GM18508 (cell line): ENCODE measurements at regions not wholly inside any gene's neighbourhood (a gene's known extent, or its start where the extent isn't known, plus 50 kb on each side); places are given as distances from the start of the nearest gene placed in this dataset.
"Not testable (repeated sequence)": the region's sequence is repeated elsewhere in the genome, so short reads cannot be mapped to it uniquely, and the experiment has no call there.

Experiments
- ATAC-seq: cut with Tn5 transposase; IDR thresholded peaks from one replicate; pipeline ENCODE4 v1.9.1; 2021; ENCODE audit warnings: moderate number of reproducible peaks; ENCODE audit not compliant: insufficient read depth, unreplicated experiment

DNA sequence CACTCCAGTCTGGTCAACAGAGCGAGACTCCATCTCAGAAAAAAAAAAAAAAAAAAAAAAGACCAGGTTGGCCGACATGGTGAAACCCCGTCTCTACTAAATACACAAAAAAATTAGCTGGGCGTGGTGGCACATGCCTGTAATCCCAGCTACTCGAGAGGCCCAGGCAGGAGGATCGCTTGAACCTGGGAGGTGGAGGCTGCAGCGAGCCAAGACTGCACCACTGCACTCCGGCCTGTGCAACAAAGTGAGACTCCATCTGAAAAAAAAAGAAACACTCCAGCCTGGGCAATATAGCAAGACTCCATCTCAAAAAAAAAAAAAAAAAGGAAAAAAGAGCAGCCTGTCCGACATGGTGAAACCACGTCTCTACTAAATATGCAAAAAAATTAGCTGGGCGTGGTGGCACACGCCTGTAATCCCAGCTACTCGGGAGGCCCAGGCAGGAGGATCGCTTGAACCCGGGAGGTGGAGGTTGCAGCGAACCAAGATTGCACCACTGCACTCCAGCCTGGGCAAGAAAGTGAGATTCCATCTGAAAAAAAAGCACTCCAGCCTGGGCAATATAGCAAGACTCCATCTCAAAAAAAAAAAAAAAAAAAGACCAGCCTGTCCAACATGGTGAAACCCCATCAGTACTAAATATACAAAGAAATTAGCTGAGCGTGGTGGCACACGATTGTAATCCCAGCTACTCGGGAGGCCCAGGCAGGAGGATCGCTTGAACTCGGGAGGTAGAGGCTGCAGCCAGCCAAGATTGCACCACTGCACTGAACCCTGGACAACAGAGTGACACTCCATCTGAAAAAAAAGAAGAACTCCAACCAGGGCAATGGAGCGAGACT, 343.3 kb upstream of the PLGLB2 start:
- not testable (repeated sequence) for ATAC-seq

GRCh38 chr2:87405531-87406216, 342.2 kb upstream of the PLGLB2 start:
- ATAC-seq = not testable (repeated sequence)

DNA sequence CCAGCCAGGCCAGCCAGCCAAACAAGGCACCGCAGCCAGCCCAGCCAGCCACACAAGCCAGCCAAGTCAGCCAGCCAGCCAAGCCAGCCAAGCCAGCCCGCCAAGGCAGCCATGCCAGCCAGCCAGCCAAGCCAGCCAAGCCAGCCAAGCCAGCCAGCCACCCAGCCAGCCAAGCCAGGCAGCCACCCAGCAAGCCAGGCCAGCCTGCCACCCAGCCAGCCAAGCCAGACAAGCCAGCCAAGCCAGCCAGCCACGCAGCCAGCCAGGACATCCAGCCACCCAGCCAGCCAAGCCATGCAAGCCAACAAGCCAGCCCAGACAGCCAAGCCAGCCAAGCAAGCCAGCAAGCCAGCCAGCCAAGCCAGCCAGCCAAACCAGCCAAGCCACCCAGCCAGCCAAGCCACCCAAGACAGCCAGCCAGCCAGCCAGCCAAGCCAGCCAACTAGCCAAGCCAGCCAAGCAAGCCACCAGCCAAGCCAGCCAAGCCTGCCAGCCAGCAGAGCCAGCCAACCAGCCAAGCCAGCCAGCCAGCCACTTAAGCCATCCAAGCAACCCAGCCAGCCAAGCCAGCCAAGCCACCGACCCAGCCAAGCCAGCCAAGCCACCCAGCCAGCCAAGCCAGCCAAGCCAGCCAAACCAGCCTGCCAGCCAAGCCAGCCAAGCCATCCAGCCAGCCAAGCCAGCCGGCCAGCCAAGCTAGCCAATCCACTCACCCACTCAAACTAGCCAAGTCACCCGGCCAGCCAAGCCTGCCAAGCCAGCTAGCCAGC, 341.3 kb upstream of the PLGLB2 start:
- not testable (repeated sequence) for ATAC-seq

DNA sequence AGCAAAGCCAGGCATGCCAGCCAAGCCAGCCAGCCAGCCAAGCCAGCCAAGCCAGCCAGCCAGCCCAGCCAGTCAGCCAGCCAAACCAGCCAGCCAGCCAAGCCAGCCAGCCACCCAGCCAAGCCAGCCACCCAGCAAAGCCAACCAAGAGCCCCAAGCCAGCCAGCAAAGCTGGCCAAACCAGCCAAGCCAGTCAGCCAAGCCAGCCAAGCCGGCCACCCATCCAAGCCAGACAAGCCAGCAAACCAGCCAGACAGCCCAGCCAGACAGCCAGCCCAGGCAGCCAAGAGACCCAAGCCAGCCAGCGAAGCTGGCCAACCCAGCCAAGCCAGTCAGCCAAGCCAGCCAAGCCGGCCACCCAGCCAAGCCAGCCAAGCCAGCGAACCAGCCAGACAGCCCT, 338.3 kb upstream of the PLGLB2 start:
- not testable (repeated sequence) for ATAC-seq

GRCh38 chr2:87410371-87410770, 337.5 kb upstream of the PLGLB2 start:
- not testable (repeated sequence) for ATAC-seq

DNA sequence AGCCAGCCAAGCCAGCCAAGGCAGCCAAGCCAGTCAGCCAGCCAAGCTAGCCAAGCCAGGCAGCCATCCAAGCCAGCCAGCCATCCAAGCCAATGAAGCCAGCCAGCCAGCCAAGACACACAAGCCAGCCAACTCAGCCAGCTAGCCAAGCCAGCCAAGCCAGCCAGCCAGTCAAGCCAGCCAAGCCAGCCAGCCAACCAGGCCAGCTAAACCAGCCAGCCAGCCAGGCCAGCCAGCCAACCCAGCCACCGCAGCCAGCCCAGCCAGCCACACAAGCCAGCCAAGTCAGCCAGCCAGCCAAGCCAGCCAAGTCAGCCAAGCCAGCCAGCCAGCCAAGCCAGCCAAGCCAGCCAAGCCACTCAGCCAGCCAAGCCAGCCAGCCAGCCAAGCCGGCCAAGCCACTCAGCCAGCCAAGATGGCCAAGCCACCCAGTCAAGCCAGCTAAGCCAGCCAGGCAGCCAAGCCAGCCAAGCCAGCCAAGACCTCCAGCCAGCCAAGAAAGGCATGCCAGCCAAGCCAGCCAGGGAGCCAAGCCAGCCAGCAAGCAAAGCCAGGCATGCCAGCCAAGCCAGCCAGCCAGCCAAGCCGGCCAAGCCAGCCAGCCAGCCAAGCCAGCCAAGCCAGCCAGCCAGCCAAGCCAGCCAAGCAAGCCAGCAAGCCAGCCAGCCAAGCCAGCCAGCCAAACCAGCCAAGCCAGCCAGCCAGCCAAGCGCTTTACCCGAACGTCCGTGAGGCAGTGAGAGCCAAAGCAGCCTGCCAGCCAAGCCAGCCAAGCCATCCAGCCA, 335.7 kb upstream of the PLGLB2 start:
- ATAC-seq = not testable (repeated sequence)

DNA sequence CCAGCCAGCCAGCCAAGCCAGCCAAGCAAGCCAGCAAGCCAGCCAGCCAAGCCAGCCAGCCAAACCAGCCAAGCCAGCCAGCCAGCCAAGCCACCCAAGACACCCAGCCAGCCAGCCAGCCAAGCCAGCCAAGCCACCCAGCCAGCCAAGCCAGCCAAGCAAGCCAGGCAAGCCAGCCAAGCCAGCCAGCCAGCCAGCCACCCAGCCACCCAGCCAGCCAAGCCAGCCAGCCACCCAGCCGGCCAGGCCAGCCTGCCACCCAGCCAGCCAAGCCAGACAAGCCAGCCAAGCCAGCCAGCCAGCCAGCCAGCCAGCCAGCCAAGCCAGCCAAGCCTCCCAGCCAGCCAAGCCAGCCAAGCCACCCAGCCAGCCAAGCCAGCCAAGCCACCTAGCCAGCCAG, 333.6 kb upstream of the PLGLB2 start:
- ATAC-seq = not testable (repeated sequence)

GRCh38 chr2:87414795-87415570, 332.9 kb upstream of the PLGLB2 start:
- ATAC-seq = not testable (repeated sequence)

DNA sequence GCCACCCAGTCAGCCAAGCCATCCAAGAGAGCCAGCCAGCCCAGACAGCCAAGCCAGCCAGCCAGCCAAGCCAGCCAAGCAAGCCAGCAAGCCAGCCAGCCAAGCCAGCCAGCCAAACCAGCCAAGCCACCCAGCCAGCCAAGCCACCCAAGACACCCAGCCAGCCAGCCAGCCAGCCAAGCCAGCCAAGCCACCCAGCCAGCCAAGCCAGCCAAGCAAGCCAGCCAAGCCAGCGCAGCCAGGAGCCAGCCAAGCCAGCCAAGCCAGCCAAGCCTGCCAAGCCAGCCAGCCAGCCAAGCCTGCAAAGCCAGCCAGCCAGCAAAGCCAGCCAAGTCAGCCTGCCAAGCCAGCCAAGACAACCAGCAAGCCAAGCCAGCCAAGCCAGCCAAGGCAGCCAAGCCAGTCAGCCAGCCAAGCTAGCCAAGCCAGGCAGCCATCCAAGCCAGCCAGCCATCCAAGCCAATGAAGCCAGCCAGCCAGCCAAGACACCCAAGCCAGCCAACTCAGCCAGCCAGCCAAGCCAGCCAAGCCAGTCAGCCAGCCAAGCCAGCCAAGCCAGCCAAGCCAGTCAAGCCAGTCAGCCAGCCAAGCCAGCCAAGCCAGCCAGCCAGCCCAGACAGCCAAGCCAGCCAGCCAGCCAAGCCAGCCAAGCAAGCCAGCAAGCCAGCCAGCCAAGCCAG, 332.2 kb upstream of the PLGLB2 start:
- not testable (repeated sequence) for ATAC-seq

- not testable (repeated sequence) for ATAC-seq
Measured at GRCh38 chr2:87416266-87416592, 331.7 kb upstream of the PLGLB2 start.

DNA sequence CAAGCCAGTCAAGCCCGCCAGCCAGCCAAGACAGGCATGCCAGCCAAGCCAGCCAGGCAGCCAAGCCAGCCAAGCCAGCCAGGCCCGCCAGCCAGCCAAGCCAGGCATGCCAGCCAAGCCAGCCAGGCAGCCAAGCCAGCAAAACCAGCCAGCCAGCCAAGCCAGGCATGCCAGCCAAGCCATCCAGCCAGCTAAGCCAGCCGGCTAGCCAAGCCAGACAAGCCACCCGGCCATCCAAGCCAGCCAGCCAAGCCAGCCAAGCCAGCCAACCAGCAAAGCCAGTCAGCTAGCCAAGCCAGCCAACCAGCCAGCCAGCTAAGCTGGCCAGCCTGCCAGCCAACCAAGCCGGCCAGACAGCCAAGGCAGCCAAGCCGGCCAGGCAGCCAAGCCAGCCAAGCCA, 330.7 kb upstream of the PLGLB2 start:
- ATAC-seq = not testable (repeated sequence)

GRCh38 chr2:87417742-87418567, 329.9 kb upstream of the PLGLB2 start:
- ATAC-seq = not testable (repeated sequence)

DNA sequence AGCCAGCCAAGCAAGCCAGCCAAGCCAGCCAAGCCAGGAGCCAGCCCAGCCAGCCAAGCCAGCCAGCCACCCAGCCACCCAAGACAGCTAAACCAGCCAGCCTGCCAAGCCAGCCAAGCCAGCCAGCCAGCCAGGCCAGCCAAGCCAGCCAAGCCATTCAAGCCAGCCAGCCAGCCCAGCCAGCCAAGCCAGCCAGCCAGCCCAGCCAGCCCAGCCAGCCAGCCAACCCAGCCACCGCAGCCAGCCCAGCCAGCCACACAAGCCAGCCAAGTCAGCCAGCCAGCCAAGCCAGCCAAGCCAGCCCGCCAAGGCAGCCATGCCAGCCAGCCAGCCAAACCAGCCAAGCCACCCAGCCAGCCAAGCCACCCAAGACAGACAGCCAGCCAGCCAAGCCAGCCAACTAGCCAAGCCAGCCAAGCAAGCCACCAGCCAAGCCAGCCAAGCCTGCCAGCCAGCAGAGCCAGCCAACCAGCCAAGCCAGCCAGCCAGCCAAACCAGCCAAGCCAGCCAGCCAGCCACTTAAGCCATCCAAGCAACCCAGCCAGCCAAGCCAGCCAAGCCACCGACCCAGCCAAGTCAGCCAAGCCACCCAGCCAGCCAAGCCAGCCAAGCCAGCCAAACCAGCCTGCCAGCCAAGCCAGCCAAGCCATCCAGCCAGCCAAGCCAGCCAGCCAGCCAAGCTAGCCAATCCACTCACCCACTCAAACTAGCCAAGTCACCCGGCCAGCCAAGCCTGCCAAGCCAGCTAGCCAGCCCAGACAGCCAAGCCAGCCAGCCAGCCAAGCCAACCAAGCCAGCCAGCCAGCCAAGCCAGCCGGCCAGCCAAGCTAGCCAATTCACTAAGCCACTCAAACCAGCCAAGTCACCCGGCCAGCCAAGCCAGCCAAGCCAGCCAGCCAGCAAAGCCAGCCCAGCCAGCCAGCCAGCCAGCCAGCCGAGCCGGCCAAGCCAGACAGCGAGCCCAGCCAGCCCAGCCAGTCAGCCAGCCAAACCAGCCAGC, 328.8 kb upstream of the PLGLB2 start:
- ATAC-seq = not testable (repeated sequence)

GRCh38 chr2:87419980-87420379, 327.9 kb upstream of the PLGLB2 start:
- not testable (repeated sequence) for ATAC-seq

DNA sequence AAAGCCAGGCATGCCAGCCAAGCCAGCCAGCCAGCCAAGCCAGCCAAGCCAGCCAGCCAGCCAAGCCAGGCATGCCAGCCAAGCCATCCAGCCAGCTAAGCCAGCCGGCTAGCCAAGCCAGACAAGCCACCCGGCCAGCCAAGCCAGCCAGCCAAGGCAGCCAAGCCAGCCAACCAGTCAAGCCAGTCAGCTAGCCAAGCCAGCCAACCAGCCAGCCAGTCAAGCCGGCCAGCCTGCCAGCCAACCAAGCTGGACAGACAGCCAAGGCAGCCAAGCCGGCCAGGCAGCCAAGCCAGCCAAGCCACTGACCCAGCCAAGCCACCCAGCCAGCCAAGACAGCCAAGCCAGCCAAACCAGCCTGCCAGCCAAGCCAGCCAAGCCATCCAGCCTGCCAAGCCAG, 326.9 kb upstream of the PLGLB2 start:
- not testable (repeated sequence) for ATAC-seq

- ATAC-seq = not testable (repeated sequence)
Measured at GRCh38 chr2:87423796-87424762, 323.8 kb upstream of the PLGLB2 start.
